ENCODE measurements at regions not wholly inside any gene's neighbourhood (a gene's known extent, or its start where the extent isn't known, plus 50 kb on each side); places are given as distances from the start of the nearest gene placed in this dataset.

- no peaks in the 10 kb centered on the region for H3K36me3 ChIP-seq (ENCODE audit: insufficient read depth, low read length, poor library complexity, severe bottlenecking)
- no peak overlapping the region for H3K27ac ChIP-seq (ENCODE audit: low read depth, low read length, poor library complexity, severe bottlenecking)
- DNase-seq (ENCODE audit: low spot score): no peak
- intact Hi-C loops (cut with micrococcal nuclease; ENCODE audit: unreplicated experiment): no loop called here
- no peaks in the 10 kb centered on the region for H3K9me3 ChIP-seq (ENCODE audit: low read depth, low read length, poor library complexity, severe bottlenecking)
- CTCF ChIA-PET: no interaction called here
- no peaks in the 10 kb centered on the region for H3K4me1 ChIP-seq (ENCODE audit: insufficient read depth, low read length, poor library complexity, severe bottlenecking)
- H3K4me3 ChIP-seq (ENCODE audit: low read depth, low read length, poor library complexity, severe bottlenecking): no peak overlapping the region
- H3K27me3 ChIP-seq (replicated peaks; ENCODE audit: insufficient read depth, low read depth, low read length, poor library complexity): peaks cover 7% of the 10 kb centered on the region
- TF ChIP-seq EZH2 (IDR thresholded peaks at IDR 0.05; ENCODE audit: borderline replicate concordance, low read depth, low read length, poor library complexity, severe bottlenecking) (no peak), CTCF (conservative IDR thresholded peaks at IDR 0.05; ENCODE audit: low read depth, low read length) (no peak)
- POLR2A ChIA-PET (ENCODE audit: low non-redundant PET): no interaction called here
- BruUV-seq (replicated peaks): no TSS peak
These were observed 105.7 kb upstream of the TEX51 start for GRCh38 chr2:126792993-126793392.

GRCh38 chr2:126793885-126794613 is 104.6 kb upstream of the TEX51 start:
- ChIA-PET CTCF (no interaction called here), POLR2A (ENCODE audit: low non-redundant PET) (no interaction called here)
- no TSS peak for BruUV-seq (replicated peaks)
- peaks cover 7% of the 10 kb centered on the region for H3K27me3 ChIP-seq (replicated peaks; ENCODE audit: insufficient read depth, low read depth, low read length, poor library complexity)
- intact Hi-C loops (cut with micrococcal nuclease; ENCODE audit: unreplicated experiment): no loop called here
- no peak overlapping the region for H3K4me3 ChIP-seq (ENCODE audit: low read depth, low read length, poor library complexity, severe bottlenecking)
- no peak overlapping the region for H3K27ac ChIP-seq (ENCODE audit: low read depth, low read length, poor library complexity, severe bottlenecking)
- H3K4me1 ChIP-seq (ENCODE audit: insufficient read depth, low read length, poor library complexity, severe bottlenecking): no peaks in the 10 kb centered on the region
- no peaks in the 10 kb centered on the region for H3K9me3 ChIP-seq (ENCODE audit: low read depth, low read length, poor library complexity, severe bottlenecking)
- no peak for DNase-seq (ENCODE audit: low spot score)
- H3K36me3 ChIP-seq (ENCODE audit: insufficient read depth, low read length, poor library complexity, severe bottlenecking): no peaks in the 10 kb centered on the region
- no peak for TF ChIP-seq EZH2 (IDR thresholded peaks at IDR 0.05; ENCODE audit: borderline replicate concordance, low read depth, low read length, poor library complexity, severe bottlenecking)
- no peak for TF ChIP-seq CTCF (conservative IDR thresholded peaks at IDR 0.05; ENCODE audit: low read depth, low read length)

GRCh38 chr2:126795656-126796055 is 103.0 kb upstream of the TEX51 start:
- Histone ChIP-seq H3K9me3 (ENCODE audit: low read depth, low read length, poor library complexity, severe bottlenecking) (no peaks in the 10 kb centered on the region), H3K36me3 (ENCODE audit: insufficient read depth, low read length, poor library complexity, severe bottlenecking) (no peaks in the 10 kb centered on the region), H3K27me3 (replicated peaks; ENCODE audit: insufficient read depth, low read depth, low read length, poor library complexity) (peaks cover 7% of the 10 kb centered on the region), H3K4me3 (ENCODE audit: low read depth, low read length, poor library complexity, severe bottlenecking) (no peak overlapping the region), H3K27ac (ENCODE audit: low read depth, low read length, poor library complexity, severe bottlenecking) (no peak overlapping the region), H3K4me1 (ENCODE audit: insufficient read depth, low read length, poor library complexity, severe bottlenecking) (no peaks in the 10 kb centered on the region)
- ChIA-PET POLR2A (ENCODE audit: low non-redundant PET) (no interaction called here), CTCF (no interaction called here)
- no peak for TF ChIP-seq CTCF (conservative IDR thresholded peaks at IDR 0.05; ENCODE audit: low read depth, low read length)
- TF ChIP-seq EZH2 (IDR thresholded peaks at IDR 0.05; ENCODE audit: borderline replicate concordance, low read depth, low read length, poor library complexity, severe bottlenecking): no peak
- no TSS peak for BruUV-seq (replicated peaks)
- intact Hi-C loops (cut with micrococcal nuclease; ENCODE audit: unreplicated experiment): no loop called here
- no peak for DNase-seq (ENCODE audit: low spot score)

All from A673 (cell line).